GM21717 (cell line): ENCODE measurements at regions not wholly inside any gene's neighbourhood (a gene's known extent, or its start where the extent isn't known, plus 50 kb on each side); places are given as distances from the start of the nearest gene placed in this dataset.
"Not testable (repeated sequence)": the region's sequence is repeated elsewhere in the genome, so short reads cannot be mapped to it uniquely, and the experiment has no call there.

Experiments used
- ATAC-seq: cut with Tn5 transposase; IDR thresholded peaks from one replicate; pipeline ENCODE4 v1.9.1; 2021; ENCODE audit warnings: mild to moderate bottlenecking, moderate library complexity; ENCODE audit not compliant: unreplicated experiment

DNA sequence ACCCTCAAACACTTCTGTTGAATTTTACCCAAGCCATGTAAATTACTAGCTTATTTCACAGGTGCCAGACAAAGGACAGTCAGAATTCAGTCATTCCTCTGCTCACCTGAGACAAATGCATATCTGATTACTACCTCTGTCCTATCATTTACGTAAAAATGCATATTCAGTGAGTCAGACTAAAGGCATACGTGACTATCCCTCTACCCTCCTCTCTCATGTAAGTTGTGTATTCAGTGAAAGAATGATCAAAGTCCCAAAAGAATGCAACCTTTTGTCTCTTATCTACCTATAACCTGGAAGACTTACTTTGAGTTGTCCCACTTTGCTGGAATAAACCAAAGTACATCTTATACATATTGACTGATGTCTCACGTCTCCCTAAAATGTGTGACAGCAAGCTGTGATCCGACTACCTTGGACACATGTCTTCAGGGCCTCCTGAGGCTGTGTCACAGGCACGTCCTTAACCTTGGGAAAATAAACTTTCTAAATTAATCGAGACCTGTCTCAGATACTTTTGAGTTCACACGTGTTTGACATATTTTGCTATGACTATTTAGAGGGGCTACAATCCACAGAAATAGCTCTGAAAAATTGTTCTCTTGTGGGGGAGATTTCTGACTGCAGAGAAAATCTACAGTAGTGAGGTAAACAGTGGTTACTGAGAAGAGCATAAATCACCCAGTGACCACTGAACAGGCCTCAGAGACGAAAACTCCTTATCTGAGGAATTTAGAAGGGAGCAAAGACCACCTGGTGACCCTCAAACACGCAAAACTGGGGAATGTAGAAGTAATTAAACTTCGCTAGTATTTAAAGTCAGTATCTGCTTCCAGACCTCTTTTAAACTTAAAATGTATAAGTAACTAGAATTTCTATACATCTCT is 1575.8 kb downstream of the STIM2 start:
- ATAC-seq, result no peak

DNA sequence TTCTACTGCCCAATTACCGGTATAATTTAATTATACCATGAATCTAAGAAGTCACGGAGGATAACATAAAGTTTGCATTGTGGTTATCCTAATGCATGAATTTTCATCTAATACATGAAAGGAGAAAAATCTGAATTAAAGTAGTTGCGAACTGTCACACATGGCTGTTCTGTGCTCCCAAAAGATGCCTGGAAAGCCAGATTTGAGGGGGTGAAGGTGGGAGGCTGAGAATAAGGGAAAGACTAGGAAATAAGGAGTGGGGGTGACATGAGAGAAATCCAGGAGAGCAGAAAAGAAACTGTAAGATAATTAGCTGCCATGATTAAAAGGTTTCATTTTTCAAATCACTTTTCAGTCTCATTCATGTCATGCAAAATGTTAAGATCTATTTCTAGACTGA is 1582.7 kb downstream of the STIM2 start:
- ATAC-seq, result no peak

DNA sequence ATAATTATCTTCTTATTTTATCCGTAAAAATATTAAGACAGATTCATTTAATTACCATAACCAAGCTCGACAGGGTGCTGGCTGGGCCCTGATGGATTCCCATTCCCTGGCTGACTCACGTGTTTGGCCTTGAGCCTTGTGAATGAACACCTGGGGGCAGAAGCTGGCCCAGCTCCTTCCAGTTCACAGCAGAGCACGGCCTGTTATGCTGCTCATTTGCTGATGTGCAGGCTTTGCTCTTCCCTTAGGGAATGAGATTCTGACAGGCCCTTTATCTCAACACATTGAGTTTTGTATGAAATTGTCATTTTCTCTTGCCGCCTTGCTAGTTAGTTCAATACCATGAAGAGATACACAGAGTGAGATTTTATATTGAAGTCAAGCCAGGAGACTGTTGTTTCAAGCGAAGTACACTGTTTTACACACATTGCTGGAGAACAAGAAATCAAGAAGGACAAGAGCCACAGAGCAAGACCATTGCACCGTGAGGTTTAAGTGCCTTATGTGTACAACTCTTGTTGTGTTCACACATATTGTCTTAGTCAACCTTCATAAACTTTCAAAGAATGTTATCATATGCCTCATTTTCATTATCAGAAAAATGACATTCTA is 1583.3 kb downstream of the STIM2 start:
- ATAC-seq, result no peak

DNA sequence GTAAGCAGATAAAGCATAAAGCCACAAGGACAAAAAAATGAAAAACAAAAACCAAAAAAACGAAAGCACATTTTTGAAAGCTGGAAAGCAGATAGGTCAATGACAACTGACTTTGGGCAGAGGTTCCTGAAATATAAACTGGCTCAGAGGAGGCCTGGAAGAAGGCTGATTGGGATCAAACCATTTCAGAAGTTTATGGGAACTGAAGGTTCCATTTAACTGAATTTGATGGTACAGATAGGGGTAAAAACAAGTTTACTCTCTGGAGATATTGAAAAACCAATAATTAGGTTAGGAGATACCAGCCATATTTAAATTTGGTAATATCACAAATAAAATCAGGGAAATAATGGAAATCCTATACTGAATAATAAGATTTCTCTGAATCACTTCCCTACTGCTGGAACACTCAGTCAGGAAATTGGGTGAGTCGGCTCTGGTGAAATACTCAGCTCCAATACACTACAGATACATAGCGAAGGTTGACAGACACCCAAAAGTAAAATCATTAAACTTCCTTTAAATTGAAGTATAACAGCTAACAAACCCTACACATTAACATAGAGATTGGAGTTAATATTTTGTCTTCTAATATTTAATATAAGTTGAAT is 1584.3 kb downstream of the STIM2 start:
- no peak for ATAC-seq

DNA sequence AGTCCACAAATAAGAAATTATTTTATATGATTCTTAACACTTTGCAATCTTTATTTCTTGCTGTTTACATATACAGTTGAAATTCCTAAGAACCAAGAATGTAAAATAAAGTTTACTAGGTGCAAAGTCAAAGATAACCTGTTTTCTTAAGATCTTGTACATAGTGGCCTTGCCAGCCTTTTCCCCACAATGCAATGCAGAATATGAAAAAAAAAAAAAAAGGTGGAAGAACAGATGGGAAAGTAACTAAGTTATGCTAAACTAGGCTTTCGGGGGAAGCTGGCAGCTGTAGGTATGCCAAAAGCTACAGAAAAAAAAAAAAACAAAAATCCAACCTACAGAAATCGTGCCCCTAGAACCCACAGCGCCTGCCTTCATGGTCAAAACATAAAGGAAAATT is 1588.4 kb downstream of the STIM2 start:
- no peak for ATAC-seq

DNA sequence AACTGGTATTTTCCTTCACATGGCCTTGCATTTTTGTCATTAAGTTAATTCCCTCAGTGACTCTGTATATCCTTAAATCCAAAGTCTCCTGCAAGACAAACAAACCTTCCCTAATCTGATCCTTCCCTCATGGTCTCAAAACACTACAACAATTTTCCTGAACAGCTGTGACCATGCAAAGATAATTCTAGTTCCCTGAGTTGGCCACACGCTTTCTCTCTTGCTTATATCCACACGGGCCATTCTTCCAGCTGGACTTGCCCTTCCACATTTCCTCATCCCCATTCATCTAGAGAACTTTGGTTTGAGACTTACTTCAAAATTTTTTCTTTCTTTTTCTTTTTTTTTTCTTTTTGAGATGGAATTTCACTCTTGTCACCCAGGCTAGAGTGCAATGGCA is 1590.7 kb downstream of the STIM2 start:
- ATAC-seq, result no peak

DNA sequence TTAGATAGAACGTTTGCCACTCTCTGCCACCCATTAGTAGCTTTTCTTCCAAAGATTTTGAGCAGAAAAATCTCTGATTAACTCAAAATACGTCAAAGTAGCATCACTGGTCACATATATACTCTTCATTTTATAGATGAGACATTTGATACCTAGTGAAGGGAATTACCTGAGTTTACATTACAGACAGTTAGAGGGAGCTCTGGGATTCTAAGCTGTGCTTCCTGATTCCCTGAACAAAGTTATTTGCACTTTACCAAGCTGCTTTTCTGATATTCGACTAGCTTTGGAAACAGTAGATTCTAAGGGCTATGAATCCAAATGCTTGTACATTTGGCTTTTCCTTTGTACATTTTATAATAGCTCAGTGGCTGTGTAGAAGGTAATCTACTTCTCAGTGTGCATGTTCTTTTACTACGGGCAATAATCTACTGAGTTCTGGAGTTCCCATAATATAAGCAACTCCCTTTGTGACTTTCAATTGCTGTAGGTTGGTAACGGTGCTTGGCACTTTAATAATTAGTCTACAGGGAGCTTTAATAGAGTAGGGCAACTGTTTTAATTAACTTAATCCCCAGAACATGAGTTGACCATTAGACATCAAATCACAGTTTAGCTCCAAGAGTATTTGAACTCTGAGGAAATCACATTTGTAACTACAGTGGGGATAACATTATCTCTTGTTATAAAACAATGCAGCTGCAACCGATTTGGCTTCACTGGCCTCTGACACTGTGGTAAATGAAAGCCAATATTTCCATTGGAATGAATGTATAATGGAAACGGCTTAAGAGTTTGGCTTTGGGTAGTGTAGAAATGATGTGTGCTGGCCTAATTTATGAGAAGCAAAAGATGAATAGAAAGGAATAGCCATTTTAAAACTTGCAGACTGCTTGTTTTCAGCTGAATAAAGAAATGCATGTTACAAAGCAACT is 1602.4 kb downstream of the STIM2 start:
- no peak for ATAC-seq

DNA sequence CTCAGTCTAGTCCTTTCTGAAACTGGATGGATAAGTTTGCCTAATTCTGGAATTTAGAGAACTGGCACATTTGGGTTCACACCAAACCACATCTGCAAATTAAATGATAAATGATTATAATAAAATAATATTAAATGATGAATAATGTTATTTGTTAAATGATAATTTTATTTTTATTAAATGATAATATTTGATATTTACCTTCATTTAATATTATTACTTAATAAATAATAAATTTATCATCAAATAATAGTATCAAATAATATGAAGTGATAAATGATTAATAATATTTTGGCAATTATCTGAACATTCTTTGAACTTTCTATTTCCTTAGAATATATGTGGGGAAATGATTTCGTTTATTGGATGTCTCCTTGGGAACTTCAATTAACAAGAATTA is 1604.2 kb downstream of the STIM2 start:
- no peak for ATAC-seq

DNA sequence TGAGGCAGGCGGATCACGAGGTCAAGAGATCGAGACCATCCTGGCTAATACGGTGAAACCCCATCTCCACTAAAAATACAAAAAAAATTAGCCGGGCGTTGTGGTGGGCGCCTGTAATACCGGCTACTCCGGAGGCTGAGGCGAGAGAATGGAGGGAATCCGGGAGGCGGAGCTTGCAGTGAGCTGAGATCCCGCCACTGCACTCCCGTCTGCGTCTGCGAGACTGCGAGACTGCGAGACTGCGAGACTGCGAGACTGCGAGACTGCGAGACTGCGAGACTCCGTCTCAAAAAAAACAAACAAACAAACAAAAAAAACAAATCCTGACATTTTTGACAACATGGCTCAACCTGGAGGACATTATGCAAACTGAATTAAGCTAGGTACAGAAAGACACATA is 1606.2 kb downstream of the STIM2 start:
- not testable (repeated sequence) for ATAC-seq

DNA sequence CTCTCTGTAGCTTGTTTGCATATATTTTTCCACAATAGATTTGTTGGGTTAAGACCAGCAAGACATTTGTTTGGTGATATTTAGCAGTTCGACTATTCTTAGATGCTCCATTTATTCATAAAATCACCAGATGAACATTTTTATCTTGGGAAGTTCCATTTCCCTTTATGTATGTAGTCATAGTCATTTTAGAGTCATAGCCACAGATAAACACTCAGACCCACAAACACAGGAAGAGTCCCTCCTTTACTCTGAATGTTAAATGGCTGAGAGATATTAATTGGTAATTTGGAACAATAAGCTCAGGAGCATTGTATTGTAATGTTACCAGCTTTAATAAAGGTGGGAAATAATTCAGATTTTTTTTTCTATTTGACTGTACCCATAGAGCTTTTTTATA is 1608.7 kb downstream of the STIM2 start:
- no peak for ATAC-seq

DNA sequence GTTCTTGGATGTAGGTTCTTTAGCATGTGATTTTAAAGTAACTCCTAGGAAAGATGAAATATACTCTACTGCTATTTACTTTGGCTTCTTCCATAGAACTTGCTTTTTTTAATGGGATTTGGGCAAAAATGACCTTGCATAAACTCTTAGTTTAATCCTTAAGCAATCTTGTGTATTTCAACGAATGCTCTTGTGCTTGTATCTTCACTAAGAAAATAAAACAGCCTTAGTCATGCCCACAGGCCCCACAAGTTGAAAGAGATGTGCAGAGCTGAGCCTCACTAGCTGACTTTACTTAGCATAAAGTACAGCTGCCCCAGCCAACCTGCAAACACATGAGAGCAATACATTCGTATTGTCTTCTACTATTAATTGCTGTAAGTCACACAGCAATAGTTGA is 1609.2 kb downstream of the STIM2 start:
- ATAC-seq, result no peak

DNA sequence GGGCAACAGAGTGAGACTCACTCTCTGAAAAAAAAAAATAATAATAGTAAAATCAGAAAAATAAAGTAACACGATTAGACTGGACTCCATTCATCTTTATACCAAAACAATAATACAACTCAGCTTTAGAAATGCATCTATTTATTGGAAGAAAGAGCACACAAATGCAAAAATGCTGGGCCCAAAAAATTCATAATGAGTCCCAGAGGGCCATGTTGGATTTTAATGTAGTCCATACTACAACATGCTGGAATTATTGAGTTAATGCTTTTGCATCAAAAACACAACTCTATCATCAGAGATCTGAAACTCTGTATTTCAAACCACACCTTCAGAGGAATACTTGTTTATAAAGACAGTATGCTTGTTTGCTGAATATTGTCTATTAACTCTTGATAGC is 1614.7 kb downstream of the STIM2 start:
- ATAC-seq, result no peak

DNA sequence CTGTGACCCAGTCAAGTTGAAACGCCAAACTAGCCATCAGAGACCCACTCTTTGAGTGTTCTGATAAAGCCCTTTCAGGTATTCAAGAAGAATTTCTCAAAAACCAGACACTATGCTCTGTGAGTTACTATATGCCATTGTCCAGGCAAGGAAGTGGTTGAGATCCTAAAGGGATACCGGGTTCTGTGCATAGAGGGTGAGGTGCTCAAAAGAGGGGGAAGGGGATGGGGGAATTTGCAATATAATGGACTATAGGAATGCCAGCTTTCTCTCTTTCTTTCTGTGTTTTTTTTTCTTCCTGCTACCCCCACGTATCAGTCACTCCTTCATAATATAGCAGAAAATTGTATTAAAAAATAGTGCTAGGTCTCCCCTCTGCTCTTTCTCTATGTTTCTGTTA is 1619.0 kb downstream of the STIM2 start:
- no peak for ATAC-seq

DNA sequence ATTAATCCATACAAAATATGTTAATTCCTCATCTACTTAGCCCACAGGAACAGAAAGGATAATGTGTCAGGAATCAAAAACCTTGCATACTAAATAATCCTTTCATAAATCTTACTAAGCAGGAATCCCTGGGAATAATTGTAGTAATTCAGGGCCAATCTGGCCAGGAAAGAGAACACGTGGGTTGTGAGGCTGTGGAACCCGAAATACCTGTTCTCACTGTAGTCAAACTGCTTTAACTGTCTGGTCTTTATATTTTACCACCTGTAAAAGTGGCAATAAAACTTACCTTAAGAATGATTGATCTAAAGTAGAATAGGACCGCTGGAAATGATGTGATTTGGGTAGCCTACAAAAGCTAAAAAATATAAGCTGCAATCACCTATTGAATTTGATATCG is 1620.9 kb downstream of the STIM2 start:
- ATAC-seq, result no peak

DNA sequence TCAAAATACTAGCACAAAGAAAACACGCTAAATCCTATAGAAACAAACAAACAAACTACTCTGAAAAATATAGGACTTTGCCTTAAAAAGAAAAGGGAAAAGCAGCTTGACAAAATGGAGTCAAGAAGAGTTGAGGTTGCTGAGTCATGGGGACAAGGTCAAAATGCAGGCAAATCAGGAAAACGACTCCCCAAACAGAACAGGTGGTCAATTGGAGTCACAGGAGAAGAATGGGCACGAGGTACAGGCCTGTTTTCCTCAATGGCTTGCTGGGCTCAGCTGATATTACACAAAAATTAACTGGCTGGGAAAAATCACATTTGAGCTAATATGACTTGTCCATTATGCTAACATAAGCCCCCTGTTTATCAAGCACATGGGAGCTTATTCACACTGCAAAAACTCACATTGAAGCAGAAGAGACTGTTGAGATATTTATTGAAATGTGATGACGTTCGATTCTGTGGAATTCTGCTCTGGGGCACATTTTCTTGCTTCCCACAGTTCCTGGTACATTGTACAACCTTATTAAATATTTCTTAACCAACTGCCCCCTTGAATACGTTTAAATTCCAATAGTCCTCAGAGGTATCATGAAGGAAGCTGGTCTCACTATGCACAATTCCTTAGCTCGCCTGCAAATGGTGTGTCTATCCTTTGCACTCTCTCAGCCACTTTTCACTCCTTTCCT is 1622.1 kb downstream of the STIM2 start:
- ATAC-seq, result no peak

DNA sequence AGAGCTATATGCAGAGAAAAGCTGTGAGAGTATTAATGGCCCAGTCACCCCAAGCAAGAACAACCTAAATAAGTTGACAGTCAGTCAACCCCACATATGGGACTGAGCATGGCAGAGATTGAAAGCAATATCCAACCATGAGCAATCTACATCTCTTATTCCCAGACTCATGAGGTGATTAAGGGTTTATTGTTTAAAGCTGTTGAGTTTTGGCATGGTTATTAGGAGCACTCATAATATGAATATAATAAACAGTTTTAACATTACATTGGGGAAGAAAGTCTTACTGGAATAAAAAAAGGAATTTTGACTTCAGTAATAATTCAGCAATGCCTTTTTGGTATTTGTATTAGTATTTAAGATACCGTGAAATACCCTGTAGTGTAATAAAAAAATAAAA is 1627.4 kb downstream of the STIM2 start:
- no peak for ATAC-seq

DNA sequence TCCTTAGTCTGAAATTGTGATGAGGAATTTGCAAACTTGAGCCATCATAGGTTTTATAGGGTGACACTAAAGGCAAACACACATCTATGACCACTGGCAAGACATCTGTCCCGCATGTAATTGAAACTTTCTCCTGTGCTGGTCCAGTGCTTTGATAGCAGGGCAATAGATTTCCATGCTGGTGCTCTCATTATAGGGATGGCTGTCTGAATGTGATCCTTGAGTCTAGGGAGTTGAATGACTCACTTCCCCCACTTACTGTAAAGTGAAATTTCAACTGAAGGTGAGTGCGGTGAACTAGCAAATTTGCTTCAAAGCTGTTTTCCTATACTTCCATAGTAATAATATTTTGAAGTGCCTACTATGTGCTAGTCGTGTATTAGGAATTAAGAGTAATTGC is 1630.0 kb downstream of the STIM2 start:
- ATAC-seq, result no peak

DNA sequence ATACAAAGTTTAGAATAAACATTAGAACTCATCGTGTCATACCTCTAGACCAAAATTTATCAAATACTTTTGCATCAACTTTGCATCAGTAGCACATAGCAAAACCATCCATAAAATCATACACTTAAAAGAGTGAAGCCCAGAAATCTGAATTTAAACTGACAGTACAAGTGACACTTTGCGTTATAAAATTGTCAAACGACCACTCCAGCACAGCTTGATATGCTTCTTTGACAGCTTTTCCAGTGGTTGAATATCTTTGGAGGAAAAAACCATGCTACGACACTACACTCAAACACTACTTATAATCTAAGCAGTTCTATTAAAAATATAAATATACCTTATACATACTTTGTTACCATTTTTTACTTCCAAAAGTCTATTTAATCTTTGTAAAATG is 1644.4 kb downstream of the STIM2 start:
- ATAC-seq, result no peak

DNA sequence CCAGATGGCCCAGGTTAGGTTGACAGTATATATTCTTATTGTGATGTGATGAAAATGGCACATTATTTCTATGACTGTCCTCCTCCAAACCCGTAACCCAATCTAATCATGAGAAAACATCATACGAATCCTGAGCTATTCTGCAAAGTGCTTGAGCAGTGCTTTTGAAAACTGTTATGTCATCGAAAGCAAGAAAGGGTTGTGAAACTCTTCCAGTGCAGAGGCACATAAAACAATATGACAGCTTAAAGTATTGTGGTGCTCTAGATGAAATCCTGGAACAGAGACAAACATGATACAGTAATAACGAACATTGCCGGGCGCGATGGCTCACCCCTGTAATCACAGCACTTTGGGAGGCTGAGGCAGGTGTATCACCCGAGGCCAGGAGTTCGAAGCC is 1648.0 kb downstream of the STIM2 start:
- ATAC-seq, result no peak

DNA sequence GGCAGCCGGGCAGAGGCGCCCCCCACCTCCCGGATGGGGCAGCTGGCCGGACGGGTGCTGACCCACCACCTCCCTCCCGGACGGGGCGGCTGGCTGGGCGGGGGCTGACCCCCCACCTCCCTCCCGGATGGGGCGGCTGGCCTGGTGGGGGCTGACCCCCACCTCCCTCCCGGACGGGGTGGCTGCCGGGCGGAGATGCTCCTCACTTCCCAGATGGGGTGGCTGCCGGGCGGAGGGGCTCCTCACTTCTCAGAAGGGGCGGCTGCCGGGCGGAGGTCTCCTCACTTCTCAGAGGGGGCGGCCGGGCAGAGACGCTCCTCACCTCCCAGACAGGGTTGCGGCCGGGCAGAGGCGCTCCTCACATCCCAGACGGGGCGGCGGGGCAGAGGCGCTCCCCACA is 1654.1 kb downstream of the STIM2 start:
- not testable (repeated sequence) for ATAC-seq
